HCT116 (cell line): ENCODE measurements at regions not wholly inside any gene's neighbourhood (a gene's known extent, or its start where the extent isn't known, plus 50 kb on each side); places are given as distances from the start of the nearest gene placed in this dataset.

Source experiments
- ATAC-seq: fragments of 200-7000 bp; cut with Tn5 transposase; 2 replicates; pipeline ENCODE4 v1.9.1; 2020; ENCODE audit warnings: mild to moderate bottlenecking, moderate library complexity
- BruUV-seq: library from RNA; stranded (reverse); fragments of 400-500 nt; replicated peaks from 2 replicates; lab custom pipeline; 2021; lab: Mats Ljungman, UMichigan
- CTCF ChIA-PET: fragments of 300-600 bp; sonication (Branson Sonifier 250); formaldehyde crosslinking; loops from one replicate; lab custom pipeline; 2021; ENCODE audit warnings: antibody characterized with exemption; lab: Charles Lee
- POLR2A ChIA-PET: fragments of 300-600, 350-600 bp; sonication (Branson Sonifier 250); formaldehyde crosslinking; loops from one replicate; lab custom pipeline; 2021; ENCODE audit warnings: antibody characterized with exemption; lab: Charles Lee
- RAD21 ChIA-PET, 2 experiments: fragments of 300-600 bp; sonication (Branson Sonifier 250); formaldehyde crosslinking; loops; one replicate each; lab custom pipeline; 2023; ENCODE audit warnings: low total read pairs in 2 of 2; ENCODE audit not compliant: uncharacterized antibody in 2 of 2, unreplicated experiment in 2 of 2, low non-redundant PET in 1 of 2; lab: Charles Lee
- DNase-seq: peaks from one replicate; pipeline ENCODE4 v3.0.0-alpha.2; 2010; ENCODE audit warnings: low read depth, low spot score
- H2AFZ ChIP-seq: fragments of 200-600 bp; shearing (Covaris generic), sonication (generic); 2 replicates; pipeline ENCODE4 v1.6.1; 2017; ENCODE audit warnings: low read depth, mixed run types, mixed read lengths, antibody characterized with exemption, low read length; ENCODE audit not compliant: poor library complexity, severe bottlenecking
- H3K27ac ChIP-seq: 2 replicates; pipeline ENCODE4 v1.5.1; 2012; ENCODE audit warnings: low read depth, low read length
- H3K27me3 ChIP-seq: fragments of 200-600 bp; sonication (generic); 2 replicates; pipeline ENCODE4 v1.6.1; 2016; ENCODE audit warnings: mixed run types, low read length, mixed read lengths; ENCODE audit not compliant: insufficient read depth
- H3K36me3 ChIP-seq, 2 experiments: fragments of 200-500 bp in 1 of 2; fragments of 200-600 bp in 1 of 2; sonication (Bioruptor generic) in 1 of 2; sonication (generic) in 1 of 2; 2 replicates each; pipeline versions ENCODE4 v1.5.1 to v1.6.1; 2014 to 2016; ENCODE audit warnings: low read length in 2 of 2, inconsistent platforms in 1 of 2, mixed read lengths in 1 of 2, mixed run types in 1 of 2; ENCODE audit not compliant: insufficient read depth in 2 of 2, control insufficient read depth in 1 of 2
- H3K4me1 ChIP-seq, 2 experiments: fragments of 200-600 bp in 1 of 2; sonication (generic) in 1 of 2; 2 replicates each; pipeline versions ENCODE4 v1.5.1 to v1.6.1; 2012 to 2017; ENCODE audit warnings: low read length in 2 of 2, inconsistent platforms in 1 of 2, mild to moderate bottlenecking in 1 of 2, mixed read lengths in 1 of 2, mixed run types in 1 of 2, moderate library complexity in 1 of 2; ENCODE audit not compliant: insufficient read depth in 2 of 2, control insufficient read depth in 1 of 2
- H3K4me2 ChIP-seq: fragments of 200-600 bp; sonication (generic); 2 replicates; pipeline ENCODE4 v1.6.1; 2017; ENCODE audit warnings: mixed run types, low read length, mixed read lengths
- H3K4me3 ChIP-seq, 2 experiments: fragments of 200-600 bp in 1 of 2; sonication (generic) in 1 of 2; replicated peaks in 1 of 2; 2 replicates each; pipeline ENCODE4 v1.5.1; 2011 to 2016; ENCODE audit warnings: low read length in 2 of 2, control low read depth in 1 of 2, low read depth in 1 of 2, mild to moderate bottlenecking in 1 of 2, mixed read lengths in 1 of 2, mixed run types in 1 of 2
- H3K79me2 ChIP-seq: fragments of 200-600 bp; sonication (generic); 2 replicates; pipeline ENCODE4 v1.6.1; 2017; ENCODE audit warnings: mild to moderate bottlenecking, mixed run types, low read length, moderate library complexity, mixed read lengths; ENCODE audit not compliant: insufficient read depth
- H3K9ac ChIP-seq: fragments of 200-600 bp; sonication (generic); 2 replicates; pipeline ENCODE4 v1.6.1; 2016; ENCODE audit warnings: low read length, mixed read lengths
- H3K9me2 ChIP-seq: fragments of 200-600 bp; sonication (generic), shearing (Covaris generic); 2 replicates; pipeline ENCODE4 v1.6.1; 2017; ENCODE audit warnings: mixed run types, mild to moderate bottlenecking, moderate library complexity; ENCODE audit not compliant: insufficient read depth
- H3K9me3 ChIP-seq, 2 experiments: fragments of 200-500 bp in 1 of 2; fragments of 200-600 bp in 1 of 2; sonication (Bioruptor generic) in 1 of 2; sonication (generic) in 1 of 2; 2 replicates each; pipeline ENCODE4 v1.6.1; 2014 to 2017; ENCODE audit warnings: low read length in 2 of 2, mixed read lengths in 2 of 2, inconsistent platforms in 1 of 2, low read depth in 1 of 2, mild to moderate bottlenecking in 1 of 2, mixed run types in 1 of 2, moderate library complexity in 1 of 2; ENCODE audit not compliant: control insufficient read depth in 1 of 2, insufficient read depth in 1 of 2
- H4K20me1 ChIP-seq: fragments of 200-600 bp; sonication (generic), shearing (Covaris generic); 2 replicates; pipeline ENCODE4 v1.6.1; 2017; ENCODE audit warnings: mixed run types, mild to moderate bottlenecking, moderate library complexity; ENCODE audit not compliant: insufficient read depth
- JUND ChIP-seq: IDR thresholded peaks from 2 replicates; pipeline ENCODE4 v1.6.1; 2012
- POLR2AphosphoS5 ChIP-seq: IDR thresholded peaks from 2 replicates; pipeline ENCODE4 v1.6.1; 2011; ENCODE audit warnings: mild to moderate bottlenecking, low read depth, low read length, moderate library complexity
- SP1 ChIP-seq: IDR thresholded peaks from 2 replicates; pipeline ENCODE4 v1.6.1; 2012; ENCODE audit warnings: low read depth
- SRF ChIP-seq: IDR thresholded peaks from 2 replicates; pipeline ENCODE4 v1.6.1; 2012; ENCODE audit warnings: low read depth
- ZFX ChIP-seq: fragments of 450-650 bp; IDR thresholded peaks from 2 replicates; pipeline ENCODE4 v1.6.1; 2017
- intact Hi-C: fragments of 100-400 bp; cut with micrococcal nuclease; formaldehyde crosslinking; loops from 2 replicates; pipeline ENCODE4 v1.10.0; 2022
- TF ChIP-seq, protein P1 (sequence below): IDR thresholded peaks from 2 replicates; pipeline ENCODE4 v1.6.1; 2011; ENCODE audit warnings: mild to moderate bottlenecking, low read length, moderate library complexity; ENCODE audit not compliant: insufficient replicate concordance; ENCODE audit errors: extremely low read depth
- TF ChIP-seq, protein P2 (sequence below): IDR thresholded peaks from 2 replicates; pipeline ENCODE4 v1.6.1; 2012; ENCODE audit warnings: low read depth

DNA sequence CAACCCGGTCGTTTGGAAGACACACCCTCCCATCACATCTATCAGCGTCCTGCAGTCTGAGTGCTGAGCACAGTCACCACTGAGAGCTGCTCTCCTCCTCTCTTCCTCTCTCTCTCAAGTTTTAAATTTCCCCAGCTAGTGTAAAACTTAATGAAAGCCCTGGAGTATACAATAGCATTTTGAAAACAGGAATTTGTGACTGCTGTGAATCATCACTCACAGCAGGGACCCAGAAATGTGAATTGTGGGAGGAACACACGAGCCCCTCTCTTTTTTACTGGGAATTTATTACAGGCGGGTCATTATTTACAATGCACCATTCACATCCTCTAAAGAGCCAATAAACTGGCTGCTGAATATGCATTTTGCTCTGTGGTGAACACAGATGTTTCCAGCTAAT lies 185.0 kb upstream of the SMIM21 start:
- Histone ChIP-seq H3K36me3 (no peaks in the 10 kb centered on the region), H3K79me2 (no peaks in the 10 kb centered on the region), H3K9ac (no peak overlapping the region), H3K4me1 (no peaks in the 10 kb centered on the region), H3K27me3 (no peaks in the 10 kb centered on the region), H2AFZ (no peak overlapping the region), H3K4me2 (no peak overlapping the region), H3K27ac (no peak overlapping the region), H4K20me1 (no peaks in the 10 kb centered on the region), H3K9me3 (no peaks in the 10 kb centered on the region), H3K9me2 (no peaks in the 10 kb centered on the region), H3K4me3 (no peak overlapping the region)
- BruUV-seq = no TSS peak
- ChIA-PET CTCF (no interaction called here), RAD21 (no interaction called here), POLR2A (no interaction called here)
- intact Hi-C loops = no loop called here
- ATAC-seq (no peak), DNase-seq (no peak)
- TF ChIP-seq SRF = no peak
- TF ChIP-seq, protein P1, sequence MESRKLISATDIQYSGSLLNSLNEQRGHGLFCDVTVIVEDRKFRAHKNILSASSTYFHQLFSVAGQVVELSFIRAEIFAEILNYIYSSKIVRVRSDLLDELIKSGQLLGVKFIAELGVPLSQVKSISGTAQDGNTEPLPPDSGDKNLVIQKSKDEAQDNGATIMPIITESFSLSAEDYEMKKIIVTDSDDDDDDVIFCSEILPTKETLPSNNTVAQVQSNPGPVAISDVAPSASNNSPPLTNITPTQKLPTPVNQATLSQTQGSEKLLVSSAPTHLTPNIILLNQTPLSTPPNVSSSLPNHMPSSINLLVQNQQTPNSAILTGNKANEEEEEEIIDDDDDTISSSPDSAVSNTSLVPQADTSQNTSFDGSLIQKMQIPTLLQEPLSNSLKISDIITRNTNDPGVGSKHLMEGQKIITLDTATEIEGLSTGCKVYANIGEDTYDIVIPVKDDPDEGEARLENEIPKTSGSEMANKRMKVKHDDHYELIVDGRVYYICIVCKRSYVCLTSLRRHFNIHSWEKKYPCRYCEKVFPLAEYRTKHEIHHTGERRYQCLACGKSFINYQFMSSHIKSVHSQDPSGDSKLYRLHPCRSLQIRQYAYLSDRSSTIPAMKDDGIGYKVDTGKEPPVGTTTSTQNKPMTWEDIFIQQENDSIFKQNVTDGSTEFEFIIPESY = no peak
- TF ChIP-seq, protein P2, sequence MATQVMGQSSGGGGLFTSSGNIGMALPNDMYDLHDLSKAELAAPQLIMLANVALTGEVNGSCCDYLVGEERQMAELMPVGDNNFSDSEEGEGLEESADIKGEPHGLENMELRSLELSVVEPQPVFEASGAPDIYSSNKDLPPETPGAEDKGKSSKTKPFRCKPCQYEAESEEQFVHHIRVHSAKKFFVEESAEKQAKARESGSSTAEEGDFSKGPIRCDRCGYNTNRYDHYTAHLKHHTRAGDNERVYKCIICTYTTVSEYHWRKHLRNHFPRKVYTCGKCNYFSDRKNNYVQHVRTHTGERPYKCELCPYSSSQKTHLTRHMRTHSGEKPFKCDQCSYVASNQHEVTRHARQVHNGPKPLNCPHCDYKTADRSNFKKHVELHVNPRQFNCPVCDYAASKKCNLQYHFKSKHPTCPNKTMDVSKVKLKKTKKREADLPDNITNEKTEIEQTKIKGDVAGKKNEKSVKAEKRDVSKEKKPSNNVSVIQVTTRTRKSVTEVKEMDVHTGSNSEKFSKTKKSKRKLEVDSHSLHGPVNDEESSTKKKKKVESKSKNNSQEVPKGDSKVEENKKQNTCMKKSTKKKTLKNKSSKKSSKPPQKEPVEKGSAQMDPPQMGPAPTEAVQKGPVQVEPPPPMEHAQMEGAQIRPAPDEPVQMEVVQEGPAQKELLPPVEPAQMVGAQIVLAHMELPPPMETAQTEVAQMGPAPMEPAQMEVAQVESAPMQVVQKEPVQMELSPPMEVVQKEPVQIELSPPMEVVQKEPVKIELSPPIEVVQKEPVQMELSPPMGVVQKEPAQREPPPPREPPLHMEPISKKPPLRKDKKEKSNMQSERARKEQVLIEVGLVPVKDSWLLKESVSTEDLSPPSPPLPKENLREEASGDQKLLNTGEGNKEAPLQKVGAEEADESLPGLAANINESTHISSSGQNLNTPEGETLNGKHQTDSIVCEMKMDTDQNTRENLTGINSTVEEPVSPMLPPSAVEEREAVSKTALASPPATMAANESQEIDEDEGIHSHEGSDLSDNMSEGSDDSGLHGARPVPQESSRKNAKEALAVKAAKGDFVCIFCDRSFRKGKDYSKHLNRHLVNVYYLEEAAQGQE = no peak
- no peak for TF ChIP-seq JUND
- no peak for TF ChIP-seq ZFX
- TF ChIP-seq POLR2AphosphoS5 = no peak
- TF ChIP-seq SP1 = no peak
